ENCODE measurements at regions not wholly inside any gene's neighbourhood (a gene's known extent, or its start where the extent isn't known, plus 50 kb on each side); places are given as distances from the start of the nearest gene placed in this dataset.

- H3K4me3 ChIP-seq (ENCODE audit: insufficient read depth, low read depth, low read length), result no peak overlapping the region
- CTCF ChIA-PET, result no interaction called here
- H3K9ac ChIP-seq (ENCODE audit: low read depth, low read length), result no peak overlapping the region
These were observed 151.1 kb downstream of the TMEM26 start for GRCh38 chr10:61302124-61302523.

More at GRCh38 chr10:61302124-61302523, 151.1 kb downstream of the TMEM26 start:
- H3K36me3 ChIP-seq (ENCODE audit: control insufficient read depth, insufficient read depth, low read length), result no peaks in the 10 kb centered on the region
- no peak overlapping the region for H3K4ac ChIP-seq (ENCODE audit: low read depth, low read length)
- no peak overlapping the region; the same call in 1 of the 2 replicates for H3K27ac ChIP-seq (ENCODE audit: insufficient read depth, low read length)
- POLR2A ChIA-PET (ENCODE audit: unreplicated experiment), result no interaction called here
- H4K5ac ChIP-seq (ENCODE audit: low read depth, low read length), result no peak overlapping the region; the same call in 1 of the 2 replicates
- H2AK9ac ChIP-seq (replicated peaks; ENCODE audit: low read depth, low read length, poor library complexity), result no peak overlapping the region
- H2BK120ac ChIP-seq (ENCODE audit: low read depth, low read length), result no peak overlapping the region
- H3K56ac ChIP-seq (ENCODE audit: extremely low read depth, insufficient read depth, low read length), result no peak overlapping the region
- H4K8ac ChIP-seq (ENCODE audit: low read depth in 2 of 2, low read length in 2 of 2), result no peak overlapping the region
- TF ChIP-seq RAD21 (IDR thresholded peaks at IDR 0.05; ENCODE audit: low read length) (no peak), ELK1 (IDR thresholded peaks at IDR 0.05; ENCODE audit: borderline replicate concordance, low read depth, low read length) (no peak), FOS (IDR thresholded peaks at IDR 0.05; ENCODE audit: low read depth, low read length) (no peak), CEBPB (IDR thresholded peaks at IDR 0.05; ENCODE audit: low read depth, low read length) (no peak), CHD1 (IDR thresholded peaks at IDR 0.05; ENCODE audit: low read depth, low read length) (no peak), BHLHE40 (IDR thresholded peaks at IDR 0.05; ENCODE audit: low read depth, low read length) (no peak), RFX5 (IDR thresholded peaks at IDR 0.05; ENCODE audit: low read depth, low read length) (no peak), MAFK (IDR thresholded peaks at IDR 0.05; ENCODE audit: low read depth, low read length) (no peak), CTCF (conservative IDR thresholded peaks at IDR 0.05; ENCODE audit: low read depth, low read length) (no peak), RCOR1 (IDR thresholded peaks at IDR 0.05; ENCODE audit: insufficient replicate concordance, low read length) (no peak), NFE2L2 (IDR thresholded peaks at IDR 0.05; ENCODE audit: low read depth, low read length) (no peak), POLR2A (IDR thresholded peaks at IDR 0.05; ENCODE audit: low read depth, low read length) (no peak), MAZ (IDR thresholded peaks at IDR 0.05; ENCODE audit: borderline replicate concordance, low read depth, low read length) (no peak), MXI1 (IDR thresholded peaks at IDR 0.05; ENCODE audit: borderline replicate concordance, low read depth, low read length) (no peak), SMC3 (IDR thresholded peaks at IDR 0.05; ENCODE audit: low read depth, low read length) (no peak), USF2 (IDR thresholded peaks at IDR 0.05; ENCODE audit: low read depth, low read length) (no peak)
- no peak overlapping the region for H3K23ac ChIP-seq (ENCODE audit: low read depth, low read length)
- H3K9me3 ChIP-seq (ENCODE audit: control insufficient read depth, insufficient read depth, low read length), result peaks cover 4% of the 10 kb centered on the region; the same call in 1 of the 2 replicates
- no peak overlapping the region for H2BK15ac ChIP-seq (ENCODE audit: low read depth, low read length)
- H3K18ac ChIP-seq (ENCODE audit: low read depth, low read length), result peak overlapping the region; percentile 94; the same call in 1 of the 2 replicates
- no peak overlapping the region for H4K91ac ChIP-seq (ENCODE audit: insufficient read depth, low read depth, low read length)
- no peak overlapping the region for H3K14ac ChIP-seq (replicated peaks; ENCODE audit: low read depth, low read length)
- DNase-seq (peak; percentile 41), ATAC-seq (ENCODE audit: low read depth) (peak; percentile 77)
- intact Hi-C loops (cut with micrococcal nuclease) (no loop called here), in situ Hi-C loops (cut with MboI; ENCODE audit: low sequenced_read_pairs) (no loop called here), dilution Hi-C loops (cut with HindIII; ENCODE audit: low sequenced_read_pairs, unreplicated experiment) (no loop called here)
- no peak overlapping the region for H2BK20ac ChIP-seq (ENCODE audit: low read depth, low read length)
- H2BK5ac ChIP-seq (ENCODE audit: low read depth, low read length, poor library complexity, severe bottlenecking), result no peak overlapping the region
- no peaks in the 10 kb centered on the region for H3K79me1 ChIP-seq (ENCODE audit: low read depth in 1 of 2, low read length in 2 of 2)
- H3K27me3 ChIP-seq (ENCODE audit: control insufficient read depth, insufficient read depth, low read length), result no peaks in the 10 kb centered on the region
- no peak overlapping the region for H2AFZ ChIP-seq (replicated peaks; ENCODE audit: low read length, poor library complexity)
- no peak overlapping the region for H2AK5ac ChIP-seq (ENCODE audit: low read depth, low read length)
- H3K4me1 ChIP-seq (ENCODE audit: control insufficient read depth, insufficient read depth, low read length), result peaks cover 4% of the 10 kb centered on the region
- peak overlapping the region; percentile 56; the same call in 1 of the 2 replicates for H3K4me2 ChIP-seq (ENCODE audit: low read depth, low read length)
- no peaks in the 10 kb centered on the region for H4K20me1 ChIP-seq (ENCODE audit: insufficient read depth, low read length)
- BruUV-seq (replicated peaks), result no TSS peak
- H3K9me1 ChIP-seq (ENCODE audit: insufficient read depth, low read length), result no peaks in the 10 kb centered on the region
